Endothelial cell of umbilical vein (primary cell): ENCODE measurements at regions not wholly inside any gene's neighbourhood (a gene's known extent, or its start where the extent isn't known, plus 50 kb on each side); places are given as distances from the start of the nearest gene placed in this dataset.

Experiments used
- CTCF ChIP-seq, 2 donors: IDR thresholded peaks; 1 replicate in 1 of 2; 2 replicates in 1 of 2; pipeline ENCODE4 v1.5.1; 2011; ENCODE audit warnings: low read length in 2 of 2, mild to moderate bottlenecking in 2 of 2, moderate library complexity in 2 of 2, control low read depth in 1 of 2, inconsistent platforms in 1 of 2, low read depth in 1 of 2; ENCODE audit not compliant: insufficient read depth in 1 of 2; ENCODE audit errors: extremely low read depth in 1 of 2
- EZH2 ChIP-seq: IDR thresholded peaks from 2 replicates; pipeline ENCODE4 v1.6.1; 2012; ENCODE audit warnings: borderline replicate concordance, low read depth, mild to moderate bottlenecking, moderate library complexity, low read length, inconsistent platforms; ENCODE audit not compliant: severe bottlenecking
- MAX ChIP-seq: IDR thresholded peaks from 2 replicates; pipeline ENCODE4 v1.6.1; 2011; ENCODE audit not compliant: insufficient read depth, insufficient read length
- MYC ChIP-seq: IDR thresholded peaks from one replicate; pipeline ENCODE4 v1.6.1; 2011; ENCODE audit warnings: mild to moderate bottlenecking, low read depth, low read length
- POLR2A ChIP-seq: IDR thresholded peaks from 2 replicates; pipeline ENCODE4 v1.6.1; 2012; ENCODE audit warnings: low read depth, mild to moderate bottlenecking, control low read depth, low read length
- POLR2AphosphoS5 ChIP-seq: IDR thresholded peaks from 2 replicates; pipeline ENCODE4 v1.6.1; 2012; ENCODE audit warnings: low read depth, mild to moderate bottlenecking, control low read depth, low read length, moderate library complexity; ENCODE audit not compliant: insufficient read depth

GRCh38 chr7:83793558-83793957 lies 144.6 kb upstream of the SEMA3E start:
- TF ChIP-seq CTCF (IDR thresholded peaks at IDR 0.05; ENCODE audit: extremely low read depth in 1 of 2, insufficient read depth in 1 of 2, low read depth in 1 of 2, low read length in 2 of 2) (no peak), POLR2A (no peak), POLR2AphosphoS5 (no peak), MYC (no peak), EZH2 (no peak), MAX (no peak)
